Neural cell (in vitro differentiated cells): ENCODE measurements at regions not wholly inside any gene's neighbourhood (a gene's known extent, or its start where the extent isn't known, plus 50 kb on each side); places are given as distances from the start of the nearest gene placed in this dataset.

Experiments
- H2AFZ ChIP-seq: fragments of 200-600, 300-800 bp; sonication (generic), shearing (Covaris generic); 2 replicates; pipeline ENCODE4 v1.6.0; 2014; ENCODE audit warnings: low read depth, mild to moderate bottlenecking, antibody characterized with exemption, low read length, moderate library complexity
- H3F3A ChIP-seq: fragments of 200-600 bp; shearing (Covaris generic); 2 replicates; pipeline ENCODE4 v1.6.1; 2016; ENCODE audit warnings: mild to moderate bottlenecking, moderate library complexity, mixed read lengths, antibody characterized with exemption, low read length; ENCODE audit not compliant: insufficient read depth, poor library complexity, severe bottlenecking
- H3K27ac ChIP-seq: fragments of 200-600, 300-800 bp; sonication (generic), shearing (Covaris generic); 2 replicates; pipeline ENCODE4 v1.5.1; 2014; ENCODE audit warnings: mild to moderate bottlenecking, low read length, moderate library complexity
- H3K27me3 ChIP-seq: fragments of 300-800, 200-600 bp; sonication (generic), shearing (Covaris generic); 2 replicates; pipeline ENCODE4 v1.6.0; 2014; ENCODE audit warnings: mild to moderate bottlenecking, low read depth, low read length, moderate library complexity; ENCODE audit not compliant: insufficient read depth
- H3K36me3 ChIP-seq: fragments of 300-800, 200-600 bp; sonication (generic), shearing (Covaris generic); 2 replicates; pipeline ENCODE4 v1.5.1; 2014; ENCODE audit warnings: mild to moderate bottlenecking, antibody characterized with exemption, low read length, moderate library complexity; ENCODE audit not compliant: insufficient read depth
- H3K4me2 ChIP-seq: fragments of 300-800, 200-600 bp; sonication (generic), shearing (Covaris generic); 2 replicates; pipeline ENCODE4 v1.6.0; 2014; ENCODE audit warnings: mild to moderate bottlenecking, low read length
- H3K4me3 ChIP-seq: fragments of 300-800, 200-600 bp; sonication (generic), shearing (Covaris generic); 2 replicates; pipeline ENCODE4 v1.5.1; 2014; ENCODE audit warnings: mild to moderate bottlenecking, low read length, moderate library complexity
- H3K79me2 ChIP-seq: fragments of 200-600 bp; shearing (Covaris generic); replicated peaks from 2 replicates; pipeline ENCODE4 v1.6.0; 2014; ENCODE audit warnings: mild to moderate bottlenecking, low read length, moderate library complexity; ENCODE audit not compliant: insufficient read depth
- H3K9ac ChIP-seq: fragments of 300-800, 200-600 bp; sonication (generic), shearing (Covaris generic); 2 replicates; pipeline ENCODE4 v1.6.1; 2016; ENCODE audit warnings: mild to moderate bottlenecking, low read length, mixed read lengths
- H3K9me2 ChIP-seq: fragments of 200-600 bp; shearing (Covaris generic); 2 replicates; pipeline ENCODE4 v1.6.1; 2016; ENCODE audit warnings: mild to moderate bottlenecking, low read length, mixed read lengths; ENCODE audit not compliant: insufficient read depth
- H3K9me3 ChIP-seq: fragments of 200-600, 300-800 bp; sonication (generic), shearing (Covaris generic); 2 replicates; pipeline ENCODE4 v1.6.1; 2016; ENCODE audit warnings: mild to moderate bottlenecking, mixed run types, low read length, moderate library complexity, mixed read lengths
- H4K20me1 ChIP-seq: fragments of 200-600 bp; shearing (Covaris generic); 2 replicates; pipeline ENCODE4 v1.6.1; 2016; ENCODE audit warnings: mild to moderate bottlenecking, mixed run types; ENCODE audit not compliant: insufficient read depth
- EP300 ChIP-seq: fragments of 450-650 bp; conservative IDR thresholded peaks from 2 replicates; pipeline ENCODE4 v1.6.1; 2014; ENCODE audit warnings: antibody characterized with exemption, mild to moderate bottlenecking, moderate library complexity; ENCODE audit not compliant: poor library complexity, severe bottlenecking
- EZH2 ChIP-seq: fragments of 200-600, 300-800 bp; shearing (Covaris generic), sonication (generic); IDR thresholded peaks from 2 replicates; pipeline ENCODE4 v1.6.1; 2014; ENCODE audit warnings: antibody characterized with exemption, low read length, borderline replicate concordance, mild to moderate bottlenecking; ENCODE audit not compliant: insufficient read depth, poor library complexity, severe bottlenecking
- MXI1 ChIP-seq: fragments of 450-650 bp; conservative IDR thresholded peaks from 2 replicates; pipeline ENCODE4 v1.6.1; 2014; ENCODE audit warnings: antibody characterized with exemption, mild to moderate bottlenecking; ENCODE audit not compliant: poor library complexity, severe bottlenecking
- POLR2AphosphoS5 ChIP-seq: IDR thresholded peaks from 2 replicates; pipeline ENCODE4 v1.6.1; 2012
- RAD21 ChIP-seq: fragments of 450-650 bp; conservative IDR thresholded peaks from 2 replicates; pipeline ENCODE4 v1.6.1; 2014; ENCODE audit warnings: antibody characterized with exemption, mild to moderate bottlenecking, moderate library complexity
- SMC3 ChIP-seq: fragments of 450-650 bp; conservative IDR thresholded peaks from 2 replicates; pipeline ENCODE4 v1.6.1; 2014; ENCODE audit warnings: antibody characterized with exemption, mild to moderate bottlenecking, moderate library complexity; ENCODE audit not compliant: poor library complexity
- TAF1 ChIP-seq: IDR thresholded peaks from 2 replicates; pipeline ENCODE4 v1.6.1; 2012; ENCODE audit warnings: low read depth
- TF ChIP-seq, protein P1 (sequence below): IDR thresholded peaks from 2 replicates; pipeline ENCODE4 v1.6.1; 2012; ENCODE audit warnings: borderline replicate concordance
- TF ChIP-seq, protein P2 (sequence below): fragments of 450-650 bp; IDR thresholded peaks from 2 replicates; pipeline ENCODE4 v1.5.1; 2014; ENCODE audit warnings: antibody characterized with exemption, mild to moderate bottlenecking, moderate library complexity; ENCODE audit not compliant: poor library complexity, severe bottlenecking

DNA sequence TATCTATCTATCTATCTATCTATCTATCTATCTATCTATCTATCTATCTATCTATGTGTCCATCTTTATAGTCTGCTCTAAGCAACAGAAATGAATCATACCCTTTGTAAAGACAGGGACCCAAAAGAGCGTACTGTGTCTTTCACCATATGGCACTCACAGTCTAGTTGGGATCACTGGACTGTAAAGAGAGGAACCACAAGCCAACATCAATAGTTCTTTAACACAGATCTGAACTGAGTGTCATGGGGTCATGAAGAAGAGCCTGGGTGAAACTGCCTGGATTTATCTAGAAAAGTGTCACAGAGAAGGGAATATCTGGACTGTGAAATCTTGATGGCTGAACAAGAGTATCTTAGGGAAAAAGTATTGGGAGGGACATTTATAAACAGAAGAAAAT, 619.1 kb upstream of the SOX9 start:
- no peak overlapping the region for H3K4me2 ChIP-seq
- no peak overlapping the region for H3K4me3 ChIP-seq
- H3K9me2 ChIP-seq: no peaks in the 10 kb centered on the region
- H3F3A ChIP-seq: no peaks in the 10 kb centered on the region
- H2AFZ ChIP-seq: no peak overlapping the region
- H4K20me1 ChIP-seq: no peaks in the 10 kb centered on the region
- H3K9me3 ChIP-seq: no peaks in the 10 kb centered on the region
- H3K27me3 ChIP-seq: no peaks in the 10 kb centered on the region
- no peak for TF ChIP-seq MXI1
- TF ChIP-seq RAD21: no peak
- no peak for TF ChIP-seq SMC3
- TF ChIP-seq, protein P1, sequence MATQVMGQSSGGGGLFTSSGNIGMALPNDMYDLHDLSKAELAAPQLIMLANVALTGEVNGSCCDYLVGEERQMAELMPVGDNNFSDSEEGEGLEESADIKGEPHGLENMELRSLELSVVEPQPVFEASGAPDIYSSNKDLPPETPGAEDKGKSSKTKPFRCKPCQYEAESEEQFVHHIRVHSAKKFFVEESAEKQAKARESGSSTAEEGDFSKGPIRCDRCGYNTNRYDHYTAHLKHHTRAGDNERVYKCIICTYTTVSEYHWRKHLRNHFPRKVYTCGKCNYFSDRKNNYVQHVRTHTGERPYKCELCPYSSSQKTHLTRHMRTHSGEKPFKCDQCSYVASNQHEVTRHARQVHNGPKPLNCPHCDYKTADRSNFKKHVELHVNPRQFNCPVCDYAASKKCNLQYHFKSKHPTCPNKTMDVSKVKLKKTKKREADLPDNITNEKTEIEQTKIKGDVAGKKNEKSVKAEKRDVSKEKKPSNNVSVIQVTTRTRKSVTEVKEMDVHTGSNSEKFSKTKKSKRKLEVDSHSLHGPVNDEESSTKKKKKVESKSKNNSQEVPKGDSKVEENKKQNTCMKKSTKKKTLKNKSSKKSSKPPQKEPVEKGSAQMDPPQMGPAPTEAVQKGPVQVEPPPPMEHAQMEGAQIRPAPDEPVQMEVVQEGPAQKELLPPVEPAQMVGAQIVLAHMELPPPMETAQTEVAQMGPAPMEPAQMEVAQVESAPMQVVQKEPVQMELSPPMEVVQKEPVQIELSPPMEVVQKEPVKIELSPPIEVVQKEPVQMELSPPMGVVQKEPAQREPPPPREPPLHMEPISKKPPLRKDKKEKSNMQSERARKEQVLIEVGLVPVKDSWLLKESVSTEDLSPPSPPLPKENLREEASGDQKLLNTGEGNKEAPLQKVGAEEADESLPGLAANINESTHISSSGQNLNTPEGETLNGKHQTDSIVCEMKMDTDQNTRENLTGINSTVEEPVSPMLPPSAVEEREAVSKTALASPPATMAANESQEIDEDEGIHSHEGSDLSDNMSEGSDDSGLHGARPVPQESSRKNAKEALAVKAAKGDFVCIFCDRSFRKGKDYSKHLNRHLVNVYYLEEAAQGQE: no peak
- TF ChIP-seq TAF1: no peak
- no peak for TF ChIP-seq EP300
- TF ChIP-seq POLR2AphosphoS5: no peak
- TF ChIP-seq, protein P2, sequence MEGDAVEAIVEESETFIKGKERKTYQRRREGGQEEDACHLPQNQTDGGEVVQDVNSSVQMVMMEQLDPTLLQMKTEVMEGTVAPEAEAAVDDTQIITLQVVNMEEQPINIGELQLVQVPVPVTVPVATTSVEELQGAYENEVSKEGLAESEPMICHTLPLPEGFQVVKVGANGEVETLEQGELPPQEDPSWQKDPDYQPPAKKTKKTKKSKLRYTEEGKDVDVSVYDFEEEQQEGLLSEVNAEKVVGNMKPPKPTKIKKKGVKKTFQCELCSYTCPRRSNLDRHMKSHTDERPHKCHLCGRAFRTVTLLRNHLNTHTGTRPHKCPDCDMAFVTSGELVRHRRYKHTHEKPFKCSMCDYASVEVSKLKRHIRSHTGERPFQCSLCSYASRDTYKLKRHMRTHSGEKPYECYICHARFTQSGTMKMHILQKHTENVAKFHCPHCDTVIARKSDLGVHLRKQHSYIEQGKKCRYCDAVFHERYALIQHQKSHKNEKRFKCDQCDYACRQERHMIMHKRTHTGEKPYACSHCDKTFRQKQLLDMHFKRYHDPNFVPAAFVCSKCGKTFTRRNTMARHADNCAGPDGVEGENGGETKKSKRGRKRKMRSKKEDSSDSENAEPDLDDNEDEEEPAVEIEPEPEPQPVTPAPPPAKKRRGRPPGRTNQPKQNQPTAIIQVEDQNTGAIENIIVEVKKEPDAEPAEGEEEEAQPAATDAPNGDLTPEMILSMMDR: no peak
- no peak for TF ChIP-seq EZH2
- H3K36me3 ChIP-seq: no peaks in the 10 kb centered on the region
- no peak overlapping the region for H3K27ac ChIP-seq
- H3K79me2 ChIP-seq: no peaks in the 10 kb centered on the region
- H3K9ac ChIP-seq: no peak overlapping the region

DNA sequence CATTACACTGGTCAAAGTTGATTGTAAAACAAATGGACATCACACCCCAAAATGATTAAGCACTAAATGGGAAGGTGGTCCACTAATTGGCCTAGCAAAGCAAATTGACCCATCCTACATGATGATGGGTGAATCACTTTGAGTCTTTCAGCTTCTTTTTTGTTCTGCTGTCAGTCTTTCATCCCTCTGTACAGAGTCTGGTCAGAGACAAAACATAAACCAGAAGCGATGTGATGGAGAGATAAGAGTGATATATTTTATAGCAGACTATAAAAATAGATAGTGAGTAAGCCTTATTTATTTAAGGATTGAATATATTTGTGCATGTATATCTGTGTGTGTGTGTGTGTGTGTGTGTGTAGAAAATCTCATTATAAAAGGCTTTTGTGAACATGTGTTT, 618.4 kb upstream of the SOX9 start:
- TF ChIP-seq, protein P1: no peak
- no peak for TF ChIP-seq POLR2AphosphoS5
- no peak for TF ChIP-seq RAD21
- no peak for TF ChIP-seq TAF1
- no peak for TF ChIP-seq EP300
- TF ChIP-seq, protein P2: no peak
- no peak for TF ChIP-seq SMC3
- no peak for TF ChIP-seq MXI1
- TF ChIP-seq EZH2: no peak
- H3K27me3 ChIP-seq: no peaks in the 10 kb centered on the region
- no peaks in the 10 kb centered on the region for H3F3A ChIP-seq
- no peak overlapping the region for H3K4me3 ChIP-seq
- no peaks in the 10 kb centered on the region for H3K9me3 ChIP-seq
- H3K9me2 ChIP-seq: no peaks in the 10 kb centered on the region
- no peaks in the 10 kb centered on the region for H4K20me1 ChIP-seq
- no peaks in the 10 kb centered on the region for H3K79me2 ChIP-seq
- H3K9ac ChIP-seq: no peak overlapping the region
- no peaks in the 10 kb centered on the region for H3K36me3 ChIP-seq
- H3K4me2 ChIP-seq: no peak overlapping the region
- no peak overlapping the region for H3K27ac ChIP-seq
- H2AFZ ChIP-seq: no peak overlapping the region
